Esophagus squamous epithelium (tissue), 4 donors: ENCODE measurements at regions not wholly inside any gene's neighbourhood (a gene's known extent, or its start where the extent isn't known, plus 50 kb on each side); places are given as distances from the start of the nearest gene placed in this dataset.

Experiments
- POLR2A ChIP-seq, 4 donors: fragments of 450-650 bp; IDR thresholded peaks; one replicate each; pipeline ENCODE4 v1.6.1; 2017; ENCODE audit warnings: antibody characterized with exemption in 4 of 4, mild to moderate bottlenecking in 4 of 4, moderate library complexity in 3 of 4
- TF ChIP-seq, protein P1 (sequence below), 6 experiments: fragments of 450-650 bp in 4 of 6; fragments of 200-600 bp in 2 of 6; sonication (generic) in 2 of 6; IDR thresholded peaks; one replicate each; pipeline ENCODE4 v1.5.1; 2016 to 2019; ENCODE audit warnings: antibody characterized with exemption in 6 of 6, mild to moderate bottlenecking in 4 of 6, moderate library complexity in 4 of 6

- TF ChIP-seq, protein P1, sequence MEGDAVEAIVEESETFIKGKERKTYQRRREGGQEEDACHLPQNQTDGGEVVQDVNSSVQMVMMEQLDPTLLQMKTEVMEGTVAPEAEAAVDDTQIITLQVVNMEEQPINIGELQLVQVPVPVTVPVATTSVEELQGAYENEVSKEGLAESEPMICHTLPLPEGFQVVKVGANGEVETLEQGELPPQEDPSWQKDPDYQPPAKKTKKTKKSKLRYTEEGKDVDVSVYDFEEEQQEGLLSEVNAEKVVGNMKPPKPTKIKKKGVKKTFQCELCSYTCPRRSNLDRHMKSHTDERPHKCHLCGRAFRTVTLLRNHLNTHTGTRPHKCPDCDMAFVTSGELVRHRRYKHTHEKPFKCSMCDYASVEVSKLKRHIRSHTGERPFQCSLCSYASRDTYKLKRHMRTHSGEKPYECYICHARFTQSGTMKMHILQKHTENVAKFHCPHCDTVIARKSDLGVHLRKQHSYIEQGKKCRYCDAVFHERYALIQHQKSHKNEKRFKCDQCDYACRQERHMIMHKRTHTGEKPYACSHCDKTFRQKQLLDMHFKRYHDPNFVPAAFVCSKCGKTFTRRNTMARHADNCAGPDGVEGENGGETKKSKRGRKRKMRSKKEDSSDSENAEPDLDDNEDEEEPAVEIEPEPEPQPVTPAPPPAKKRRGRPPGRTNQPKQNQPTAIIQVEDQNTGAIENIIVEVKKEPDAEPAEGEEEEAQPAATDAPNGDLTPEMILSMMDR (IDR thresholded peaks at IDR 0.05): no peak
- no peak for TF ChIP-seq POLR2A (IDR thresholded peaks at IDR 0.05)
Measured at GRCh38 chr2:138276339-138276738, 225.2 kb upstream of the SPOPL start.
